OCI-LY3 (cell line): ENCODE measurements at regions not wholly inside any gene's neighbourhood (a gene's known extent, or its start where the extent isn't known, plus 50 kb on each side); places are given as distances from the start of the nearest gene placed in this dataset.

ENCODE experiments used
- EZH2phosphoT487 ChIP-seq: fragments of 200-600 bp; shearing (Covaris generic); IDR thresholded peaks from 2 replicates; pipeline ENCODE4 v1.6.1; 2018; ENCODE audit warnings: antibody characterized with exemption, mixed run types, low read depth
- TF ChIP-seq, protein P1 (sequence below): fragments of 200-600, 300-600 bp; sonication (generic); IDR thresholded peaks from 2 replicates; pipeline ENCODE4 v1.5.1; 2014; ENCODE audit warnings: antibody characterized with exemption, low read length, low read depth

DNA sequence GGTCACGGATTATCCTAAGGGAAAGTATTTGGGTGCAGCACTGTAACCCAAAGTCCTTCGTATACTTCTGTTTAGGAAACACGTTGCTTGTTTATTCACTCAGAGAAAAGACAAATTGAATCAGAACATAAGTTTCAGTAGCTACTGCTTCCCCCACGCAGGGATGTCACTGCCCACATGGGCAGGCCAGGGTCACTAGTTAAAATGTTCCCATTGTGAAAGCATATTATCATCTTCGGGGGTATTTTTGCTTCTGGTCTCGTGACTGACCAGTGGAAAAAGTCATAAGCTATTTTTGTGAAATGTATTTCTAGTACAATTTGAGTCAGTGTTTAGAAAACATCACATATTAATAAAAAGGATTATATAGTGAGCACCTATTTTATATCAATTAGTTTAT lies 377.8 kb downstream of the PCDH7 start:
- TF ChIP-seq, protein P1, sequence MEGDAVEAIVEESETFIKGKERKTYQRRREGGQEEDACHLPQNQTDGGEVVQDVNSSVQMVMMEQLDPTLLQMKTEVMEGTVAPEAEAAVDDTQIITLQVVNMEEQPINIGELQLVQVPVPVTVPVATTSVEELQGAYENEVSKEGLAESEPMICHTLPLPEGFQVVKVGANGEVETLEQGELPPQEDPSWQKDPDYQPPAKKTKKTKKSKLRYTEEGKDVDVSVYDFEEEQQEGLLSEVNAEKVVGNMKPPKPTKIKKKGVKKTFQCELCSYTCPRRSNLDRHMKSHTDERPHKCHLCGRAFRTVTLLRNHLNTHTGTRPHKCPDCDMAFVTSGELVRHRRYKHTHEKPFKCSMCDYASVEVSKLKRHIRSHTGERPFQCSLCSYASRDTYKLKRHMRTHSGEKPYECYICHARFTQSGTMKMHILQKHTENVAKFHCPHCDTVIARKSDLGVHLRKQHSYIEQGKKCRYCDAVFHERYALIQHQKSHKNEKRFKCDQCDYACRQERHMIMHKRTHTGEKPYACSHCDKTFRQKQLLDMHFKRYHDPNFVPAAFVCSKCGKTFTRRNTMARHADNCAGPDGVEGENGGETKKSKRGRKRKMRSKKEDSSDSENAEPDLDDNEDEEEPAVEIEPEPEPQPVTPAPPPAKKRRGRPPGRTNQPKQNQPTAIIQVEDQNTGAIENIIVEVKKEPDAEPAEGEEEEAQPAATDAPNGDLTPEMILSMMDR: no peak
- TF ChIP-seq EZH2phosphoT487: no peak
